NCI-H226 (cell line): ENCODE measurements at regions not wholly inside any gene's neighbourhood (a gene's known extent, or its start where the extent isn't known, plus 50 kb on each side); places are given as distances from the start of the nearest gene placed in this dataset.
"Not testable (repeated sequence)": the region's sequence is repeated elsewhere in the genome, so short reads cannot be mapped to it uniquely, and the experiment has no call there.

Experiments used
- DNase-seq: peaks from one replicate; pipeline ENCODE4 v3.0.0-alpha.2; 2015

GRCh38 chr7:112540839-112541577 lies 60.2 kb downstream of the LSMEM1 start:
- DNase-seq: no peak

GRCh38 chr7:112546723-112547513 lies 66.1 kb downstream of the LSMEM1 start:
- no peak for DNase-seq

GRCh38 chr7:112547916-112548315 lies 67.1 kb downstream of the LSMEM1 start:
- DNase-seq: peak; percentile 65

GRCh38 chr7:112550468-112551060 lies 69.8 kb downstream of the LSMEM1 start:
- DNase-seq: peak; percentile 20

GRCh38 chr7:112551521-112551920 lies 70.7 kb downstream of the LSMEM1 start:
- not testable (repeated sequence) for DNase-seq

- no peak for DNase-seq
These were observed 73.8 kb downstream of the LSMEM1 start for GRCh38 chr7:112554591-112554990.

GRCh38 chr7:112556633-112557032 lies 75.8 kb downstream of the LSMEM1 start:
- DNase-seq: no peak

- no peak for DNase-seq
These were observed 85.9 kb downstream of the LSMEM1 start for GRCh38 chr7:112566442-112567324.

GRCh38 chr7:112567388-112567787 lies 86.6 kb downstream of the LSMEM1 start:
- DNase-seq: no peak

GRCh38 chr7:112571852-112572607 lies 91.2 kb downstream of the LSMEM1 start:
- DNase-seq: no peak

GRCh38 chr7:112572669-112573301 lies 92.0 kb downstream of the LSMEM1 start:
- no peak for DNase-seq

GRCh38 chr7:112573302-112574039 lies 92.7 kb downstream of the LSMEM1 start:
- no peak for DNase-seq

GRCh38 chr7:112575864-112576263 lies 95.1 kb downstream of the LSMEM1 start:
- DNase-seq: no peak

- no peak for DNase-seq
These were observed 98.6 kb downstream of the LSMEM1 start for GRCh38 chr7:112579388-112579787.

GRCh38 chr7:112580717-112581435 lies 100.1 kb downstream of the LSMEM1 start:
- no peak for DNase-seq

- no peak for DNase-seq
These were observed 100.7 kb downstream of the LSMEM1 start for GRCh38 chr7:112581529-112581928.

- DNase-seq: no peak
These were observed 103.5 kb downstream of the LSMEM1 start for GRCh38 chr7:112584290-112584689.

GRCh38 chr7:112587504-112587903 lies 106.7 kb downstream of the LSMEM1 start:
- DNase-seq: no peak

GRCh38 chr7:112592565-112593263 lies 111.9 kb downstream of the LSMEM1 start:
- DNase-seq: not testable (repeated sequence)
